Activated CD8-positive, alpha-beta T cell treated with anti-CD3 and anti-CD28 coated beads for 36 hours (primary cell): ENCODE measurements at regions not wholly inside any gene's neighbourhood (a gene's known extent, or its start where the extent isn't known, plus 50 kb on each side); places are given as distances from the start of the nearest gene placed in this dataset.

Experiments
- ATAC-seq: fragments of 200-7000 bp; cut with Tn5 transposase; one replicate; pipeline ENCODE4 v1.10.0; 2021; ENCODE audit warnings: mild to moderate bottlenecking, moderate library complexity
- CTCF ChIA-PET: fragments of 350-600 bp; sonication (Branson Sonifier 250); formaldehyde crosslinking; loops from one replicate; lab custom pipeline; 2021; ENCODE audit warnings: antibody characterized with exemption; lab: Charles Lee
- POLR2A ChIA-PET: fragments of 350-600 bp; sonication (Branson Sonifier 250); formaldehyde crosslinking; loops from one replicate; lab custom pipeline; 2021; ENCODE audit warnings: antibody characterized with exemption; lab: Charles Lee
- DNase-seq: peaks from one replicate; pipeline ENCODE4 v3.0.0-alpha.2; 2020
- H3K27ac Mint-ChIP-seq: one replicate; pipeline ENCODE4 v1.8.0; 2021; ENCODE audit warnings: mild to moderate bottlenecking, mixed read lengths
- H3K27me3 Mint-ChIP-seq: one replicate; pipeline ENCODE4 v1.8.0; 2021; ENCODE audit warnings: mixed read lengths
- H3K36me3 Mint-ChIP-seq: one replicate; pipeline ENCODE4 v1.8.0; 2021; ENCODE audit warnings: low read depth, mixed read lengths
- H3K4me1 Mint-ChIP-seq: one replicate; pipeline ENCODE4 v1.8.0; 2021; ENCODE audit warnings: low read depth, mixed read lengths
- H3K4me3 Mint-ChIP-seq: one replicate; pipeline ENCODE4 v1.8.0; 2021; ENCODE audit warnings: mild to moderate bottlenecking, moderate library complexity, mixed read lengths
- H3K9me3 Mint-ChIP-seq: one replicate; pipeline ENCODE4 v1.8.0; 2021; ENCODE audit warnings: mixed read lengths
- intact Hi-C: fragments of 100-400 bp; cut with micrococcal nuclease; formaldehyde crosslinking; loops from one replicate; pipeline ENCODE4 v1.10.0; 2022
- TF ChIP-seq, protein P1 (sequence below): fragments of 200-600 bp; IDR thresholded peaks from one replicate; pipeline ENCODE4 v1.8.0; 2022; ENCODE audit warnings: antibody characterized with exemption, mild to moderate bottlenecking

DNA sequence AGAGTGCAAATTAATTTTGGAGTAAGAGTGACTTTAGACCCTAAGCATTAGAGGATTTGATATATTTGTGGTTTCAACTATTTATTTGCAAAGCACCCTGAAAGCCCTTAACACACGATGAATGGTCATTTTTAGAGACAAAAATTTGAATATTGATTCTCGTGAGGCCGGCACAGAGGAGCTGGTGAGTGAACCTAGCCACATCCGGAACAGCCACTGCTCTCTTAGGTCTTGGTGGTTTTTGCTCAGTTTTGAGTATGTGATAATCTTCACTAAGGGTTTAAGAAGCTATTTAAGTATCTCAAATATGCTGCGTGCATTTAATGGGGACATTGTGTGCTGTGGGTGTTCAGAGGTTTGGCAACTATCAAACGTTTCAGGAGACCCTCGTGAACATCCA is 204.8 kb downstream of the TSN start:
- CTCF ChIA-PET: interaction anchor here (0.6 kb wide), 1 partner anchor 46 kb away, joined by 3 read pairs; no protein-coding TSS in a partner anchor
- no peaks in the 10 kb centered on the region for H3K9me3 Mint-ChIP-seq
- TF ChIP-seq, protein P1, sequence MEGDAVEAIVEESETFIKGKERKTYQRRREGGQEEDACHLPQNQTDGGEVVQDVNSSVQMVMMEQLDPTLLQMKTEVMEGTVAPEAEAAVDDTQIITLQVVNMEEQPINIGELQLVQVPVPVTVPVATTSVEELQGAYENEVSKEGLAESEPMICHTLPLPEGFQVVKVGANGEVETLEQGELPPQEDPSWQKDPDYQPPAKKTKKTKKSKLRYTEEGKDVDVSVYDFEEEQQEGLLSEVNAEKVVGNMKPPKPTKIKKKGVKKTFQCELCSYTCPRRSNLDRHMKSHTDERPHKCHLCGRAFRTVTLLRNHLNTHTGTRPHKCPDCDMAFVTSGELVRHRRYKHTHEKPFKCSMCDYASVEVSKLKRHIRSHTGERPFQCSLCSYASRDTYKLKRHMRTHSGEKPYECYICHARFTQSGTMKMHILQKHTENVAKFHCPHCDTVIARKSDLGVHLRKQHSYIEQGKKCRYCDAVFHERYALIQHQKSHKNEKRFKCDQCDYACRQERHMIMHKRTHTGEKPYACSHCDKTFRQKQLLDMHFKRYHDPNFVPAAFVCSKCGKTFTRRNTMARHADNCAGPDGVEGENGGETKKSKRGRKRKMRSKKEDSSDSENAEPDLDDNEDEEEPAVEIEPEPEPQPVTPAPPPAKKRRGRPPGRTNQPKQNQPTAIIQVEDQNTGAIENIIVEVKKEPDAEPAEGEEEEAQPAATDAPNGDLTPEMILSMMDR: no peak
- H3K36me3 Mint-ChIP-seq: no peaks in the 10 kb centered on the region
- ATAC-seq: no peak
- no peak overlapping the region for H3K27ac Mint-ChIP-seq
- H3K4me3 Mint-ChIP-seq: no peak overlapping the region
- peaks cover 7% of the 10 kb centered on the region for H3K27me3 Mint-ChIP-seq
- intact Hi-C loops: no loop called here
- no peak for DNase-seq
- POLR2A ChIA-PET: no interaction called here
- H3K4me1 Mint-ChIP-seq: no peaks in the 10 kb centered on the region

DNA sequence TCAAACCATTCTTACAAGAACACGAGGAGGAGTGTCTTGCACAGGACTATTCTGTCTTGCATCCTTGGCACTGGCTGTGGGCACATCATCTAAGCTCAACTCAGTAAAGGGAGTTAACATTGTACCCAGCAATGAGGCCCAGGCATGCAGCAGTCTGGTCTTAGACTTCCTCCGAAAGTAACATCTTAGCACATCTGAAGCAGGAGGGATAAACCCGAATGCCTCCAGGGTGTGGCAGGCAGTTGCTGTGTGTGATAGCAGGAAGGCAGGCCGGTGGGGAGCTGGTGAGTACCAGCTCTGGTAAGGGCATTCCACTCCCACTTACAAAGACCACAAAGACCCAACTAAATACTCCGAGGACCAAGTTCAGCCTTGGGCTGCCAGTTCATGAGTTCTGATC is 206.3 kb downstream of the TSN start:
- no peaks in the 10 kb centered on the region for H3K36me3 Mint-ChIP-seq
- CTCF ChIA-PET: no interaction called here
- intact Hi-C loops: no loop called here
- no peak overlapping the region for H3K4me3 Mint-ChIP-seq
- peaks cover 7% of the 10 kb centered on the region for H3K27me3 Mint-ChIP-seq
- POLR2A ChIA-PET: no interaction called here
- DNase-seq (no peak), ATAC-seq (no peak)
- TF ChIP-seq, protein P1: no peak
- no peaks in the 10 kb centered on the region for H3K9me3 Mint-ChIP-seq
- no peak overlapping the region for H3K27ac Mint-ChIP-seq
- no peaks in the 10 kb centered on the region for H3K4me1 Mint-ChIP-seq

DNA sequence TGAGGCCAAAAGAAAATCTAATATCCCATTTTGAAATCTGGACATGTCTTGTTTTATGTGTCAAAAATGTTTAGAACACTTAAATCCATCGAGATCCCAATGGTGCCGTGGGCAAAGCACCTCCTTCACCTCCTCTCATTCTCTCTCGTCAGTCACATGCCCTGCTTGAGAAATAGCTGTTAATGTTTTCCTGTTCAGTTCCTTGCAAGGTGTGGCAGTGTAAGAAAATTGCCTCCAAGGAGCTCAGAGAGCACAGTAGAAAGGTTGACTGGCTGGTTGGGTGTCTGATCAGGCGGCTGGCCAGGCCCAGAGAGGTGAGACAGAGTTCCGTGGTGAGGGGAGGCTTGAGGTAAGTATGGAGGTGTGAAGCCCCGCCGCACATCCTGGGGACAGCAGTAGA is 210.2 kb downstream of the TSN start:
- no peak overlapping the region for H3K4me3 Mint-ChIP-seq
- CTCF ChIA-PET: no interaction called here
- POLR2A ChIA-PET: no interaction called here

DNA sequence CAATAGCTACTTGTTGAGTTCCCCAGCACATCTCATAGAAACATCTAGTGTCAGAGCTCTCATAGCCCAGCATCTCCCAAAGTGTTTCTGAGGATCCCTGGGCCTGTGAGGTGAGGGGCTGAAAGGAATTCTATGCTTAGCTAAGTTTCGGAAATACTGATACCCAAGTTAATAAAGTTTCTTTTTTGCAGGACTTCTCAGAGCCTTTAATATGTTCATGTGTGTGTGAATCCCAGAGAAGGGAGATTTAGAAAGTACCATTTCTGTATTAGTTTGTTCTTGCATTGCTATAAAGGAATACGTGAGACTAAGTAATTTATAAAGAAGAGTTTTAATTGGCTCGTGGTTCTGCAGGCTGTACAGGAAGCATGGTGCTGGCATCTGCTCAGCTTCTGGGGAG is 211.2 kb downstream of the TSN start:
- H3K36me3 Mint-ChIP-seq: no peaks in the 10 kb centered on the region
- ChIA-PET CTCF (interaction anchor here (0.8 kb wide), 1 partner anchor 9 kb away, joined by 3 read pairs; no protein-coding TSS in a partner anchor), POLR2A (no interaction called here)
- no peak overlapping the region for H3K4me3 Mint-ChIP-seq
- TF ChIP-seq, protein P1: no peak
- peaks cover 3% of the 10 kb centered on the region for H3K27me3 Mint-ChIP-seq
- H3K9me3 Mint-ChIP-seq: no peaks in the 10 kb centered on the region
- no peak overlapping the region for H3K27ac Mint-ChIP-seq
- ATAC-seq: no peak
- DNase-seq: no peak
- H3K4me1 Mint-ChIP-seq: no peaks in the 10 kb centered on the region
- intact Hi-C loops: no loop called here

More for the DNA sequence above, 210.2 kb downstream of the TSN start:
- intact Hi-C loops: no loop called here
- ATAC-seq (no peak), DNase-seq (no peak)
- H3K27ac Mint-ChIP-seq: no peak overlapping the region
- H3K9me3 Mint-ChIP-seq: no peaks in the 10 kb centered on the region
- peaks cover 3% of the 10 kb centered on the region for H3K27me3 Mint-ChIP-seq
- no peaks in the 10 kb centered on the region for H3K4me1 Mint-ChIP-seq
- TF ChIP-seq, protein P1: no peak
- H3K36me3 Mint-ChIP-seq: no peaks in the 10 kb centered on the region

DNA sequence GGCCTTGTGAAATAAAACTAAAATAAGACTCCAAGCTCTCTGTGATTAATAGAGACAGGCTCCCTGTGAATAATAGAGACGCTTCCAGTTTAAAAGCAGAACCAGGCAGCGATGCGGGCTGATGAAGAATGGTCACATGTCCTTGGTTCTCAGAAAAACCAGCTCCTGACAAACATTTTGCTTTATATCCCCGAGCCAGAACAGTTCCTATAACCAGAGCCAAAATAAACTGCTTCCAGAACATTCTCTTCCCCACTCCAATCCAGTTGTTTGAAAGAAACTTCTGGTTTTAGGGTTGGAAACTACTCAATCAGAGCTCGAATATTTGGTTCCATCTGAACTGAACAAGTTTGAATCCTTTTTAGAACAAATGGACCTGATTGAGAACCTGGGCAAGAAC is 213.7 kb downstream of the TSN start:
- Mint-ChIP-seq H3K4me3 (no peak overlapping the region), H3K27me3 (peaks cover 1% of the 10 kb centered on the region), H3K4me1 (no peaks in the 10 kb centered on the region), H3K36me3 (no peaks in the 10 kb centered on the region), H3K9me3 (no peaks in the 10 kb centered on the region), H3K27ac (no peak overlapping the region)
- TF ChIP-seq, protein P1: no peak
- ATAC-seq: no peak
- ChIA-PET POLR2A (no interaction called here), CTCF (no interaction called here)
- DNase-seq: no peak
- intact Hi-C loops: no loop called here
